ENCODE measurements at regions not wholly inside any gene's neighbourhood (a gene's known extent, or its start where the extent isn't known, plus 50 kb on each side); places are given as distances from the start of the nearest gene placed in this dataset.

- TF ChIP-seq CTCF (IDR thresholded peaks at IDR 0.05) (no peak), EZH2 (IDR thresholded peaks at IDR 0.05; ENCODE audit: borderline replicate concordance, insufficient read depth, low read depth, low read length, poor library complexity, severe bottlenecking) (no peak)
Observed at GRCh38 chr22:48450188-48450825, 1377.4 kb downstream of the BRD1 start.
